ENCODE measurements at regions not wholly inside any gene's neighbourhood (a gene's known extent, or its start where the extent isn't known, plus 50 kb on each side); places are given as distances from the start of the nearest gene placed in this dataset.

DNA sequence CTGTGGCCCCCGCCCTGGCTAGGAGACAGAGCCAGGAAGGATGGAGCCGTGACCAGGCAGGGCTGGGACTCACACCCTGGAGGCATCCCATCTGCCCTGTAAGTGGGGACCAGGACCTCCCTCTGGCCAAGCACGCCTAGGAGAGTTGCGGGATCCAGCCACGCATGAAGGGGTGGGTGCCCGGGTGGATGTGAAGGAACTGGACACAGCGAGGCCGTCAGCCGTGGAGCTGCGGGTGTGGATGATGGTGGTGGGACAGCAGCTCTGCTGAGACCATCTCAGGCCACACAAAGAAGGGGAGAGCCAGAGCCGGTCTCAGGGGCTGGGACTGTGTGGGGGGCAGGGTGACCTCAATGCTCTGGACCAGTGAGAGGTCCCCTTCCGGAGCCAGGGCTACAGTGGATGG is 746.4 kb downstream of the BRD1 start:
- H3K27me3 ChIP-seq, result no peaks in the 10 kb centered on the region
- DNase-seq, result no peak
- TF ChIP-seq POLR2A (IDR thresholded peaks at IDR 0.05), result no peak
- TF ChIP-seq, protein P1, sequence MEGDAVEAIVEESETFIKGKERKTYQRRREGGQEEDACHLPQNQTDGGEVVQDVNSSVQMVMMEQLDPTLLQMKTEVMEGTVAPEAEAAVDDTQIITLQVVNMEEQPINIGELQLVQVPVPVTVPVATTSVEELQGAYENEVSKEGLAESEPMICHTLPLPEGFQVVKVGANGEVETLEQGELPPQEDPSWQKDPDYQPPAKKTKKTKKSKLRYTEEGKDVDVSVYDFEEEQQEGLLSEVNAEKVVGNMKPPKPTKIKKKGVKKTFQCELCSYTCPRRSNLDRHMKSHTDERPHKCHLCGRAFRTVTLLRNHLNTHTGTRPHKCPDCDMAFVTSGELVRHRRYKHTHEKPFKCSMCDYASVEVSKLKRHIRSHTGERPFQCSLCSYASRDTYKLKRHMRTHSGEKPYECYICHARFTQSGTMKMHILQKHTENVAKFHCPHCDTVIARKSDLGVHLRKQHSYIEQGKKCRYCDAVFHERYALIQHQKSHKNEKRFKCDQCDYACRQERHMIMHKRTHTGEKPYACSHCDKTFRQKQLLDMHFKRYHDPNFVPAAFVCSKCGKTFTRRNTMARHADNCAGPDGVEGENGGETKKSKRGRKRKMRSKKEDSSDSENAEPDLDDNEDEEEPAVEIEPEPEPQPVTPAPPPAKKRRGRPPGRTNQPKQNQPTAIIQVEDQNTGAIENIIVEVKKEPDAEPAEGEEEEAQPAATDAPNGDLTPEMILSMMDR (IDR thresholded peaks at IDR 0.05), result no peak
- no peak overlapping the region for H3K4me3 ChIP-seq
- no peaks in the 10 kb centered on the region for H3K9me3 ChIP-seq
- H3K36me3 ChIP-seq, result no peaks in the 10 kb centered on the region
- H3K4me1 ChIP-seq (ENCODE audit: insufficient read depth), result no peaks in the 10 kb centered on the region
- no peak overlapping the region for H3K27ac ChIP-seq
- intact Hi-C loops (cut with DNase I), result loop anchor here in 1 of 4 donors (10.0 kb wide), 1 partner anchor 64 kb away; no protein-coding TSS in a partner anchor
- 82 to 88% (median 85%) methylated on average over 12 of the region's 12 CpGs for WGBS, 3 donors

GRCh38 chr22:49080631-49081030 is 747.0 kb downstream of the BRD1 start:
- TF ChIP-seq POLR2A (IDR thresholded peaks at IDR 0.05) (no peak), EP300 (IDR thresholded peaks at IDR 0.05) (no peak)
- TF ChIP-seq, protein P1 (IDR thresholded peaks at IDR 0.05), result no peak
- Histone ChIP-seq H3K4me1 (ENCODE audit: insufficient read depth) (no peaks in the 10 kb centered on the region), H3K36me3 (no peaks in the 10 kb centered on the region), H3K9me3 (no peaks in the 10 kb centered on the region), H3K27ac (no peak overlapping the region), H3K4me3 (no peak overlapping the region), H3K27me3 (no peaks in the 10 kb centered on the region)
- no peak for DNase-seq
- intact Hi-C loops (cut with DNase I), result loop anchor here in 1 of 4 donors (10.0 kb wide), 1 partner anchor 64 kb away; no protein-coding TSS in a partner anchor
- 79 to 87% (median 80%) methylated on average over 14 of the region's 14 CpGs for WGBS, 3 donors

DNA sequence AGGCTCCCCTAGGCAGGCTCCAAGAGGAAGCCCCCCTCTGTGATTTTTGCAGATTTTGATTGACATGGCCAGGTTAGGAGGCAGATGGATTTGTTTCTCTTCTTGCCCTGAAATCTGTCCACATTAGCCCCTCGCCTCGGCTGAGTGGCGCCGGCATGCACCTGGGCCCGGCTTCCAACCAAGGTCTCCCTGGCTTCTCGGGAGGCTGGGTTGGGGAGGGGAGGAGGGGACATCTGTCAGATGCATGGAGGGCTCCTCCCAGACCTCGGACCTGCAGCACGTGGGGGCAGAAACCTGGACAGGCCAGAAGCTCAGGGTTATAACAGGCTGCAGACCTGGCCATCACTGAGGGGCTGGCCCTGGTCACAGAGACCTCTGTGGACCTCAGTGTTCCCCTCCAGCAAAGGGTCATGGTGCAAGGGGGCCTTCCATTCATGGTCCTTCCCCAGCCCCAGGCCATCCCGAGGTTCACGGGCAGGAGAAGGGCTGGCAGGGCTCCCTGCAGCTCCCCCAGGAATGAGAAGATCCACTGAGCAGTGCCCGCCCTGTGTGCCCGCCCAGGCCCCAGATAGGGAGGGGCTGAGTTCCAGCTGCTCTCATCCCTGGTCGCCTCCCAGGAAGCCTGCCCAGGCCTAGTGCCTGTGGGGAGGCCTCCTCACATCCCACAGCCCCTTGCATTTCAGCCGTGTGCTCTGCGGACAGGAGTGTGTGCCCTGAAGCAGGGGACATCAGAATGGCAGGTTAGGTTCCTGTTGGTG is 747.8 kb downstream of the BRD1 start:
- no peak for DNase-seq
- Histone ChIP-seq H3K4me3 (no peak overlapping the region), H3K27me3 (no peaks in the 10 kb centered on the region), H3K27ac (no peak overlapping the region), H3K9me3 (no peaks in the 10 kb centered on the region), H3K4me1 (ENCODE audit: insufficient read depth) (no peaks in the 10 kb centered on the region), H3K36me3 (no peaks in the 10 kb centered on the region)
- intact Hi-C loops (cut with DNase I), result loop anchor here in 1 of 4 donors (10.0 kb wide), 1 partner anchor 65 kb away; no protein-coding TSS in a partner anchor
- TF ChIP-seq POLR2A (IDR thresholded peaks at IDR 0.05) (no peak), EP300 (IDR thresholded peaks at IDR 0.05) (no peak)
- TF ChIP-seq, protein P1 (IDR thresholded peaks at IDR 0.05), result no peak
- 54 to 71% (median 63%) methylated on average over 13 to 15 of the region's 15 CpGs for WGBS, 3 donors

- TF ChIP-seq, protein P1 (IDR thresholded peaks at IDR 0.05), result no peak
- TF ChIP-seq EP300 (IDR thresholded peaks at IDR 0.05), result no peak
- no peak for TF ChIP-seq POLR2A (IDR thresholded peaks at IDR 0.05)
- Histone ChIP-seq H3K9me3 (no peaks in the 10 kb centered on the region), H3K4me3 (no peak overlapping the region), H3K4me1 (ENCODE audit: insufficient read depth) (no peaks in the 10 kb centered on the region), H3K27me3 (no peaks in the 10 kb centered on the region), H3K36me3 (no peaks in the 10 kb centered on the region), H3K27ac (no peak overlapping the region)
- WGBS, 3 donors, result 79 to 82% (median 79%) methylated on average over 22 of the region's 22 CpGs
- DNase-seq, result no peak
- intact Hi-C loops (cut with DNase I), result no loop called here
These were observed 748.5 kb downstream of the BRD1 start for GRCh38 chr22:49079027-49079725.
